K562 (cell line): ENCODE measurements at regions not wholly inside any gene's neighbourhood (a gene's known extent, or its start where the extent isn't known, plus 50 kb on each side); places are given as distances from the start of the nearest gene placed in this dataset.

ENCODE experiments used
- BCOR ChIP-seq: fragments of 450-650 bp; IDR thresholded peaks from 2 replicates; pipeline ENCODE4 v1.6.1; 2016
- BRF1 ChIP-seq: IDR thresholded peaks from 3 replicates; pipeline ENCODE4 v1.6.1; 2011; ENCODE audit warnings: borderline replicate concordance, mild to moderate bottlenecking; ENCODE audit not compliant: insufficient read length; ENCODE audit errors: extremely low read depth
- CHD1 ChIP-seq: fragments of 200-600 bp; sonication (generic); IDR thresholded peaks from one replicate; pipeline ENCODE4 v1.6.1; 2012; ENCODE audit warnings: mild to moderate bottlenecking, moderate library complexity, low read length, inconsistent platforms
- CREB1 ChIP-seq, 2 experiments: sonication (generic) in 1 of 2; formaldehyde crosslinking in 1 of 2; IDR thresholded peaks; 2 replicates each; pipeline versions ENCODE4 v1.6.1 to v1.8.0; 2012 to 2022; ENCODE audit warnings: inconsistent platforms in 1 of 2, mild to moderate bottlenecking in 1 of 2, missing genetic modification reagents in 1 of 2, moderate library complexity in 1 of 2
- DIDO1 ChIP-seq: fragments of 450-650 bp; IDR thresholded peaks from 2 replicates; pipeline ENCODE4 v1.6.1; 2016; ENCODE audit warnings: low read depth, missing biosample characterization, missing genetic modification characterization
- HDAC3 ChIP-seq: fragments of 450-650 bp; IDR thresholded peaks from 2 replicates; pipeline ENCODE4 v1.6.1; 2018; ENCODE audit warnings: borderline replicate concordance, mild to moderate bottlenecking, moderate library complexity; ENCODE audit not compliant: partially characterized antibody
- HDAC8 ChIP-seq: fragments of 450-650 bp; IDR thresholded peaks from 2 replicates; pipeline ENCODE4 v1.6.1; 2016; ENCODE audit warnings: mild to moderate bottlenecking, missing genetic modification characterization, moderate library complexity, missing compliant biosample characterization
- HNRNPLL ChIP-seq: fragments of 200-400 bp; formaldehyde crosslinking; IDR thresholded peaks from 2 replicates; pipeline ENCODE4 v1.6.1; 2017; ENCODE audit warnings: low read length, low read depth, mild to moderate bottlenecking; ENCODE audit not compliant: poor library complexity, severe bottlenecking
- JUND ChIP-seq, 2 experiments: IDR thresholded peaks; 2 replicates in 1 of 2; 3 replicates in 1 of 2; pipeline ENCODE4 v1.6.1; 2011; ENCODE audit warnings: borderline replicate concordance in 2 of 2, low read depth in 2 of 2, low read length in 2 of 2, improper control_type of control experiment in 1 of 2, missing biosample characterization in 1 of 2, missing genetic modification characterization in 1 of 2, missing genetic modification reagents in 1 of 2
- LCOR ChIP-seq: sonication (generic); formaldehyde crosslinking; IDR thresholded peaks from 2 replicates; pipeline ENCODE4 v1.8.0; 2022; ENCODE audit warnings: mild to moderate bottlenecking, missing genetic modification reagents
- NCOA1 ChIP-seq: fragments of 450-650 bp; IDR thresholded peaks from 2 replicates; pipeline ENCODE4 v1.6.1; 2016; ENCODE audit warnings: low read depth
- RB1 ChIP-seq: fragments of 450-650 bp; IDR thresholded peaks from 2 replicates; pipeline ENCODE4 v1.6.1; 2017; ENCODE audit warnings: low read depth, mild to moderate bottlenecking
- RBM34 ChIP-seq: fragments of 200-400 bp; formaldehyde crosslinking; IDR thresholded peaks from 2 replicates; pipeline ENCODE4 v1.6.1; 2018; ENCODE audit warnings: low read length, borderline replicate concordance; ENCODE audit not compliant: insufficient read depth
- SAFB ChIP-seq: fragments of 200-400 bp; formaldehyde crosslinking; IDR thresholded peaks from 2 replicates; pipeline ENCODE4 v1.6.1; 2017; ENCODE audit warnings: low read depth, low read length, borderline replicate concordance
- SUPT5H ChIP-seq: fragments of 450-650 bp; IDR thresholded peaks from 2 replicates; pipeline ENCODE4 v1.6.1; 2016
- ZNF133 ChIP-seq: fragments of 250-450 bp; sonication (Bioruptor Pico); IDR thresholded peaks from 2 replicates; pipeline ENCODE4 v1.4.0; 2020; ENCODE audit warnings: mild to moderate bottlenecking
- ZNF644 ChIP-seq: fragments of 200-800 bp; sonication (Bioruptor generic); IDR thresholded peaks from 2 replicates; pipeline ENCODE4 v1.6.1; 2016; ENCODE audit warnings: low read depth, missing genetic modification characterization, missing compliant biosample characterization
- ZNF668 ChIP-seq: fragments of 250-450 bp; sonication (Bioruptor Pico); IDR thresholded peaks from 2 replicates; pipeline ENCODE4 v1.8.0; 2022; ENCODE audit warnings: mild to moderate bottlenecking, inconsistent platforms
- ZNF695 ChIP-seq: fragments of 450-650 bp; formaldehyde crosslinking; IDR thresholded peaks from 2 replicates; pipeline ENCODE4 v1.4.0; 2020; ENCODE audit warnings: mild to moderate bottlenecking, moderate library complexity
- TF ChIP-seq, protein P1 (sequence below), 2 experiments: fragments of 450-650 bp; conservative IDR thresholded peaks; 2 replicates each; pipeline ENCODE4 v1.6.1; 2017; ENCODE audit warnings: mild to moderate bottlenecking in 2 of 2, moderate library complexity in 2 of 2
- TF ChIP-seq, protein P2 (sequence below): fragments of 250-450 bp; sonication (Bioruptor Pico); IDR thresholded peaks from 2 replicates; pipeline ENCODE4 v1.4.0; 2020

DNA sequence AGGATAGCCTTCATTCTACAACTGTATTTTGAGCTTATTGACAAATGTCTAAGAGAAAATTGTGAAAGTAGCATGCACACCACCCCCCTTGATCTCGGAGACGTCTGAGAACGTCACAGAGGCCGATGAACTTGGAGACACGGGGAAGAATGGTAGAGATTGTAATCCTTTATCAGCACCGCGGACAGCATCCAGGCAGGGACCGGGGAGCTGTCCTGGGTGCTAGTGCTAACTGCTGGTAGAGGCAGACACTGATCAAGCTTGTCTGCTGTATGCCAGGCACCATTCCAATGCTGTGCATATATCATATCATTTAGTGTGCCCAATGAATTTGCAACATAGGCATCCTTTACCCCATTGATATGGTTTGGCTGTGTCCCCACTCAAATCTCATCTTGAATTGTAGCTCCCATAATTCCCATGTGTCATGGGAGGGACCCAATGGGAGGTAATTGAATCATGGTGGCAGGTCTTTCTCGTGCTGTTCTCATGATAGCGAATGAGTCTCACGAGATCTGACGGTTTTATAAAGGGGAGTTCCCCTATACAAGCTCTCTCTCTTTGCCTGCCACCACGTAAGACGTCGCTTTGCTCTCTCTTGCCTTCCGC is 98.8 kb downstream of the LHX2 start (continued):
- TF ChIP-seq ZNF133 (CRISPR knock-in tag) = 0 out of 2 replicates have a peak, but pooled peaks have one; percentile 58
- no peak for TF ChIP-seq BCOR
- no peak for TF ChIP-seq SUPT5H
- no peak for TF ChIP-seq HDAC3
- TF ChIP-seq BRF1 = no peak
- no peak for TF ChIP-seq SAFB
- peak; percentile 88 for TF ChIP-seq ZNF668 (CRISPR knock-in tag)
- TF ChIP-seq ZNF695 = no peak
- peak; percentile 90 for TF ChIP-seq HDAC8
- TF ChIP-seq ZNF644 (tag) = peak; percentile 99
- TF ChIP-seq RBM34 = no peak
- TF ChIP-seq DIDO1 = no peak; the same call in 1 of the 2 replicates
- 0 out of 2 replicates have a peak, but pooled peaks have one; percentile 6 for TF ChIP-seq JUND (IDR thresholded peaks at IDR 0.05; ENCODE audit: borderline replicate concordance, low read depth, low read length)
- TF ChIP-seq JUND (tag; IDR thresholded peaks at IDR 0.05; ENCODE audit: borderline replicate concordance, low read depth, low read length) = peak; percentile 57; the same call in 1 of the 3 replicates
- TF ChIP-seq CREB1 (IDR thresholded peaks at IDR 0.05) = no peak
- peak; percentile 89 for TF ChIP-seq CREB1 (CRISPR knock-in tag; IDR thresholded peaks at IDR 0.05)
- TF ChIP-seq RB1 = peak; percentile 53
- no peak for TF ChIP-seq CHD1
- TF ChIP-seq NCOA1 = peak; percentile 100
- TF ChIP-seq LCOR (CRISPR knock-in tag) = peak; percentile 98
- TF ChIP-seq, protein P1, sequence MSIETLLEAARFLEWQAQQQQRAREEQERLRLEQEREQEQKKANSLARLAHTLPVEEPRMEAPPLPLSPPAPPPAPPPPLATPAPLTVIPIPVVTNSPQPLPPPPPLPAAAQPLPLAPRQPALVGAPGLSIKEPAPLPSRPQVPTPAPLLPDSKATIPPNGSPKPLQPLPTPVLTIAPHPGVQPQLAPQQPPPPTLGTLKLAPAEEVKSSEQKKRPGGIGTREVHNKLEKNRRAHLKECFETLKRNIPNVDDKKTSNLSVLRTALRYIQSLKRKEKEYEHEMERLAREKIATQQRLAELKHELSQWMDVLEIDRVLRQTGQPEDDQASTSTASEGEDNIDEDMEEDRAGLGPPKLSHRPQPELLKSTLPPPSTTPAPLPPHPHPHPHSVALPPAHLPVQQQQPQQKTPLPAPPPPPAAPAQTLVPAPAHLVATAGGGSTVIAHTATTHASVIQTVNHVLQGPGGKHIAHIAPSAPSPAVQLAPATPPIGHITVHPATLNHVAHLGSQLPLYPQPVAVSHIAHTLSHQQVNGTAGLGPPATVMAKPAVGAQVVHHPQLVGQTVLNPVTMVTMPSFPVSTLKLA (conservative IDR thresholded peaks at IDR 0.05) = peak; percentile 34 to 75; a peak in 3 of 4 replicates
- TF ChIP-seq, protein P2, sequence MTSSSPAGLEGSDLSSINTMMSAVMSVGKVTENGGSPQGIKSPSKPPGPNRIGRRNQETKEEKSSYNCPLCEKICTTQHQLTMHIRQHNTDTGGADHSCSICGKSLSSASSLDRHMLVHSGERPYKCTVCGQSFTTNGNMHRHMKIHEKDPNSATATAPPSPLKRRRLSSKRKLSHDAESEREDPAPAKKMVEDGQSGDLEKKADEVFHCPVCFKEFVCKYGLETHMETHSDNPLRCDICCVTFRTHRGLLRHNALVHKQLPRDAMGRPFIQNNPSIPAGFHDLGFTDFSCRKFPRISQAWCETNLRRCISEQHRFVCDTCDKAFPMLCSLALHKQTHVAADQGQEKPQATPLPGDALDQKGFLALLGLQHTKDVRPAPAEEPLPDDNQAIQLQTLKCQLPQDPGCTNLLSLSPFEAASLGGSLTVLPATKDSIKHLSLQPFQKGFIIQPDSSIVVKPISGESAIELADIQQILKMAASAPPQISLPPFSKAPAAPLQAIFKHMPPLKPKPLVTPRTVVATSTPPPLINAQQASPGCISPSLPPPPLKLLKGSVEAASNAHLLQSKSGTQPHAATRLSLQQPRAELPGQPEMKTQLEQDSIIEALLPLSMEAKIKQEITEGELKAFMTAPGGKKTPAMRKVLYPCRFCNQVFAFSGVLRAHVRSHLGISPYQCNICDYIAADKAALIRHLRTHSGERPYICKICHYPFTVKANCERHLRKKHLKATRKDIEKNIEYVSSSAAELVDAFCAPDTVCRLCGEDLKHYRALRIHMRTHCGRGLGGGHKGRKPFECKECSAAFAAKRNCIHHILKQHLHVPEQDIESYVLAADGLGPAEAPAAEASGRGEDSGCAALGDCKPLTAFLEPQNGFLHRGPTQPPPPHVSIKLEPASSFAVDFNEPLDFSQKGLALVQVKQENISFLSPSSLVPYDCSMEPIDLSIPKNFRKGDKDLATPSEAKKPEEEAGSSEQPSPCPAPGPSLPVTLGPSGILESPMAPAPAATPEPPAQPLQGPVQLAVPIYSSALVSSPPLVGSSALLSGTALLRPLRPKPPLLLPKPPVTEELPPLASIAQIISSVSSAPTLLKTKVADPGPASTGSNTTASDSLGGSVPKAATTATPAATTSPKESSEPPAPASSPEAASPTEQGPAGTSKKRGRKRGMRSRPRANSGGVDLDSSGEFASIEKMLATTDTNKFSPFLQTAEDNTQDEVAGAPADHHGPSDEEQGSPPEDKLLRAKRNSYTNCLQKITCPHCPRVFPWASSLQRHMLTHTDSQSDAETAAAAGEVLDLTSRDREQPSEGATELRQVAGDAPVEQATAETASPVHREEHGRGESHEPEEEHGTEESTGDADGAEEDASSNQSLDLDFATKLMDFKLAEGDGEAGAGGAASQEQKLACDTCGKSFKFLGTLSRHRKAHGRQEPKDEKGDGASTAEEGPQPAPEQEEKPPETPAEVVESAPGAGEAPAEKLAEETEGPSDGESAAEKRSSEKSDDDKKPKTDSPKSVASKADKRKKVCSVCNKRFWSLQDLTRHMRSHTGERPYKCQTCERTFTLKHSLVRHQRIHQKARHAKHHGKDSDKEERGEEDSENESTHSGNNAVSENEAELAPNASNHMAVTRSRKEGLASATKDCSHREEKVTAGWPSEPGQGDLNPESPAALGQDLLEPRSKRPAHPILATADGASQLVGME (CRISPR knock-in tag) = peak; percentile 35; the same call in 1 of the 2 replicates
- TF ChIP-seq HNRNPLL = no peak
